ENCODE measurements at regions not wholly inside any gene's neighbourhood (a gene's known extent, or its start where the extent isn't known, plus 50 kb on each side); places are given as distances from the start of the nearest gene placed in this dataset.

- no peak for DNase-seq
Measured at GRCh38 chr12:11946161-11946560, 124.6 kb upstream of the BCL2L14 start.

- no peak for DNase-seq
Measured at GRCh38 chr12:11947213-11947612, 123.5 kb upstream of the BCL2L14 start.

GRCh38 chr12:11949738-11950411, 120.9 kb upstream of the BCL2L14 start:
- no peak for DNase-seq

- no peak for DNase-seq
Measured at GRCh38 chr12:11951209-11951608, 119.5 kb upstream of the BCL2L14 start.

- peak; percentile 96 for DNase-seq
Measured at GRCh38 chr12:11953523-11953922, 117.2 kb upstream of the BCL2L14 start.

- no peak for DNase-seq
Measured at GRCh38 chr12:11954181-11954580, 116.6 kb upstream of the BCL2L14 start.

GRCh38 chr12:11958221-11959091, 112.3 kb upstream of the BCL2L14 start:
- DNase-seq, result no peak

- no peak for DNase-seq
Measured at GRCh38 chr12:11959117-11959823, 111.5 kb upstream of the BCL2L14 start.

GRCh38 chr12:11960646-11961045, 110.1 kb upstream of the BCL2L14 start:
- DNase-seq, result peak; percentile 46

- no peak for DNase-seq
Measured at GRCh38 chr12:11961686-11962085, 109.1 kb upstream of the BCL2L14 start.

GRCh38 chr12:11962860-11963259, 107.9 kb upstream of the BCL2L14 start:
- DNase-seq, result no peak

GRCh38 chr12:11963841-11964471, 106.8 kb upstream of the BCL2L14 start:
- DNase-seq, result no peak

- DNase-seq, result no peak
Measured at GRCh38 chr12:11965258-11965910, 105.4 kb upstream of the BCL2L14 start.

GRCh38 chr12:11967376-11968047, 103.2 kb upstream of the BCL2L14 start:
- no peak for DNase-seq

- DNase-seq, result no peak
Measured at GRCh38 chr12:11968048-11968383, 102.7 kb upstream of the BCL2L14 start.

GRCh38 chr12:11968516-11968915, 102.2 kb upstream of the BCL2L14 start:
- no peak for DNase-seq

GRCh38 chr12:11969437-11970154, 101.1 kb upstream of the BCL2L14 start:
- DNase-seq, result no peak

- DNase-seq, result no peak
Measured at GRCh38 chr12:11970155-11970520, 100.6 kb upstream of the BCL2L14 start.

GRCh38 chr12:11973396-11973795, 97.3 kb upstream of the BCL2L14 start:
- no peak for DNase-seq

- no peak for DNase-seq
Measured at GRCh38 chr12:11976005-11976404, 94.7 kb upstream of the BCL2L14 start.

- DNase-seq, result no peak
Measured at GRCh38 chr12:11978726-11979384, 91.9 kb upstream of the BCL2L14 start.

Measured in NCI-H524 treated with DMSO at 0.1 percent for 48 hours (cell line).